GM12892 (cell line): ENCODE measurements at regions not wholly inside any gene's neighbourhood (a gene's known extent, or its start where the extent isn't known, plus 50 kb on each side); places are given as distances from the start of the nearest gene placed in this dataset.

ENCODE experiments used
- POLR2A ChIP-seq: IDR thresholded peaks from 2 replicates; pipeline ENCODE4 v1.6.1; 2011; ENCODE audit warnings: low read depth, low read length, control low read depth
- POLR2AphosphoS5 ChIP-seq: IDR thresholded peaks from 2 replicates; pipeline ENCODE4 v1.6.1; 2011; ENCODE audit warnings: low read depth, low read length, control low read depth

- TF ChIP-seq POLR2A (no peak), POLR2AphosphoS5 (no peak)
These were observed 58.9 kb upstream of the SPP1 start for GRCh38 chr4:87916626-87917025.
